Subcutaneous abdominal adipose tissue (tissue), 5 donors: ENCODE measurements at regions not wholly inside any gene's neighbourhood (a gene's known extent, or its start where the extent isn't known, plus 50 kb on each side); places are given as distances from the start of the nearest gene placed in this dataset.
"Not testable (repeated sequence)": the region's sequence is repeated elsewhere in the genome, so short reads cannot be mapped to it uniquely, and the experiment has no call there.

Experiments used
- H3K27ac ChIP-seq: one replicate; pipeline ENCODE4 v1.7.0; 2013; ENCODE audit warnings: low read depth, mild to moderate bottlenecking, inconsistent platforms, low read length, moderate library complexity
- H3K27me3 ChIP-seq, 5 donors: one replicate each; pipeline ENCODE4 v1.7.0; 2013; ENCODE audit warnings: low read length in 5 of 5, inconsistent platforms in 1 of 5; ENCODE audit not compliant: control insufficient read depth in 5 of 5, insufficient read depth in 4 of 5
- H3K36me3 ChIP-seq, 5 donors: one replicate each; pipeline ENCODE4 v1.7.0; 2013; ENCODE audit warnings: low read length in 5 of 5; ENCODE audit not compliant: control insufficient read depth in 5 of 5, insufficient read depth in 5 of 5
- H3K4me1 ChIP-seq, 5 donors: one replicate each; pipeline ENCODE4 v1.7.0; 2013; ENCODE audit warnings: low read length in 5 of 5, mild to moderate bottlenecking in 3 of 5, moderate library complexity in 1 of 5; ENCODE audit not compliant: control insufficient read depth in 5 of 5, insufficient read depth in 5 of 5
- H3K4me3 ChIP-seq, 5 donors: one replicate each; pipeline ENCODE4 v1.7.0; 2013; ENCODE audit warnings: low read length in 5 of 5, low read depth in 1 of 5
- H3K9ac ChIP-seq, 5 donors: one replicate each; pipeline ENCODE4 v1.7.0; 2013; ENCODE audit warnings: low read length in 5 of 5, mild to moderate bottlenecking in 4 of 5, moderate library complexity in 3 of 5
- H3K9me3 ChIP-seq, 5 donors: one replicate each; pipeline ENCODE4 v1.7.0; 2013; ENCODE audit warnings: low read length in 5 of 5; ENCODE audit not compliant: control insufficient read depth in 5 of 5
- donor health status: healthy.
- donor health status: healthy.
- donor health status: healthy.
- donor health status: healthy.
- donor health status: healthy.

- H3K4me3 ChIP-seq, H3K9me3 ChIP-seq, H3K27ac ChIP-seq, H3K9ac ChIP-seq, H3K27me3 ChIP-seq, H3K36me3 ChIP-seq, H3K4me1 ChIP-seq: not testable (repeated sequence)
Observed at GRCh38 chr1:206285024-206285960, 82.0 kb downstream of the SRGAP2 start.

- not testable (repeated sequence) for H3K9me3 ChIP-seq, H3K27ac ChIP-seq, H3K9ac ChIP-seq, H3K4me1 ChIP-seq, H3K27me3 ChIP-seq, H3K4me3 ChIP-seq, H3K36me3 ChIP-seq
Observed at GRCh38 chr1:206287759-206288158, 84.4 kb downstream of the SRGAP2 start.

GRCh38 chr1:206288453-206288852, 85.1 kb downstream of the SRGAP2 start:
- not testable (repeated sequence) for H3K9me3 ChIP-seq, H3K4me1 ChIP-seq, H3K4me3 ChIP-seq, H3K27ac ChIP-seq, H3K9ac ChIP-seq, H3K27me3 ChIP-seq, H3K36me3 ChIP-seq

- H3K9ac ChIP-seq, H3K27ac ChIP-seq, H3K27me3 ChIP-seq, H3K4me3 ChIP-seq, H3K9me3 ChIP-seq, H3K4me1 ChIP-seq, H3K36me3 ChIP-seq: not testable (repeated sequence)
Observed at GRCh38 chr1:206297145-206298031, 94.0 kb downstream of the SRGAP2 start.

- H3K4me1 ChIP-seq, H3K9me3 ChIP-seq, H3K27ac ChIP-seq, H3K4me3 ChIP-seq, H3K36me3 ChIP-seq, H3K27me3 ChIP-seq, H3K9ac ChIP-seq: not testable (repeated sequence)
Observed at GRCh38 chr1:206298032-206298392, 94.7 kb downstream of the SRGAP2 start.

- not testable (repeated sequence) for H3K4me3 ChIP-seq, H3K4me1 ChIP-seq, H3K27ac ChIP-seq, H3K27me3 ChIP-seq, H3K9ac ChIP-seq, H3K9me3 ChIP-seq, H3K36me3 ChIP-seq
Observed at GRCh38 chr1:206299181-206299791, 95.9 kb downstream of the SRGAP2 start.

GRCh38 chr1:206299942-206300341, 96.6 kb downstream of the SRGAP2 start:
- H3K27ac ChIP-seq, H3K4me1 ChIP-seq, H3K9ac ChIP-seq, H3K9me3 ChIP-seq, H3K4me3 ChIP-seq, H3K36me3 ChIP-seq, H3K27me3 ChIP-seq: not testable (repeated sequence)

- not testable (repeated sequence) for H3K9me3 ChIP-seq, H3K27me3 ChIP-seq, H3K27ac ChIP-seq, H3K4me1 ChIP-seq, H3K4me3 ChIP-seq, H3K9ac ChIP-seq, H3K36me3 ChIP-seq
Observed at GRCh38 chr1:206302056-206302455, 98.7 kb downstream of the SRGAP2 start.

GRCh38 chr1:206307442-206307841, 104.1 kb downstream of the SRGAP2 start:
- not testable (repeated sequence) for H3K36me3 ChIP-seq, H3K9me3 ChIP-seq, H3K4me3 ChIP-seq, H3K9ac ChIP-seq, H3K27ac ChIP-seq, H3K4me1 ChIP-seq, H3K27me3 ChIP-seq

GRCh38 chr1:206310948-206311347, 107.6 kb downstream of the SRGAP2 start:
- H3K36me3 ChIP-seq, H3K27ac ChIP-seq, H3K4me3 ChIP-seq, H3K9ac ChIP-seq, H3K9me3 ChIP-seq, H3K27me3 ChIP-seq, H3K4me1 ChIP-seq: not testable (repeated sequence)
